ENCODE measurements at regions not wholly inside any gene's neighbourhood (a gene's known extent, or its start where the extent isn't known, plus 50 kb on each side); places are given as distances from the start of the nearest gene placed in this dataset.

GRCh38 chr7:54810401-54810800, 51.4 kb upstream of the SEC61G start:
- peak in 1 of 6 donors; percentile 20 for DNase-seq (ENCODE audit: low read depth in 4 of 6, low spot score in 6 of 6)
- Histone ChIP-seq H3K27me3 (ENCODE audit: control insufficient read depth, insufficient read depth, low read length) (no peaks in the 10 kb centered on the region), H3K9me3 (ENCODE audit: control insufficient read depth, insufficient read depth, low read length) (no peaks in the 10 kb centered on the region), H3K4me1 (ENCODE audit: control insufficient read depth, insufficient read depth, low read length) (peaks cover 5% of the 10 kb centered on the region), H3K36me3 (ENCODE audit: control insufficient read depth, insufficient read depth, low read length) (no peaks in the 10 kb centered on the region), H3K4me3 (ENCODE audit: low read depth, low read length) (no peak overlapping the region), H3K27ac (ENCODE audit: low read depth, low read length) (no peak overlapping the region)
- WGBS (ENCODE audit: insufficient coverage): no CpG with 5 or more reads among the region's 1 CpG

GRCh38 chr7:54811041-54811845, 52.2 kb upstream of the SEC61G start:
- Histone ChIP-seq H3K9me3 (ENCODE audit: control insufficient read depth, insufficient read depth, low read length) (no peaks in the 10 kb centered on the region), H3K4me1 (ENCODE audit: control insufficient read depth, insufficient read depth, low read length) (peaks cover 5% of the 10 kb centered on the region), H3K4me3 (ENCODE audit: low read depth, low read length) (no peak overlapping the region), H3K36me3 (ENCODE audit: control insufficient read depth, insufficient read depth, low read length) (no peaks in the 10 kb centered on the region), H3K27me3 (ENCODE audit: control insufficient read depth, insufficient read depth, low read length) (no peaks in the 10 kb centered on the region), H3K27ac (ENCODE audit: low read depth, low read length) (peak overlapping the region; percentile 40)
- peak in 1 of 6 donors; percentile 35 for DNase-seq (ENCODE audit: low read depth in 4 of 6, low spot score in 6 of 6)
- WGBS (ENCODE audit: insufficient coverage): 94% methylated on average over 1 of the region's 5 CpGs

GRCh38 chr7:54811846-54812254, 52.8 kb upstream of the SEC61G start:
- Histone ChIP-seq H3K4me1 (ENCODE audit: control insufficient read depth, insufficient read depth, low read length) (peaks cover 5% of the 10 kb centered on the region), H3K9me3 (ENCODE audit: control insufficient read depth, insufficient read depth, low read length) (no peaks in the 10 kb centered on the region), H3K36me3 (ENCODE audit: control insufficient read depth, insufficient read depth, low read length) (no peaks in the 10 kb centered on the region), H3K27me3 (ENCODE audit: control insufficient read depth, insufficient read depth, low read length) (no peaks in the 10 kb centered on the region), H3K4me3 (ENCODE audit: low read depth, low read length) (no peak overlapping the region), H3K27ac (ENCODE audit: low read depth, low read length) (peak overlapping the region; percentile 40)
- WGBS (ENCODE audit: insufficient coverage): 83% methylated on average over 5 of the region's 8 CpGs
- peak in 1 of 6 donors; percentile 17 for DNase-seq (ENCODE audit: low read depth in 4 of 6, low spot score in 6 of 6)

GRCh38 chr7:54812756-54813322, 53.8 kb upstream of the SEC61G start:
- H3K9me3 ChIP-seq (ENCODE audit: control insufficient read depth, insufficient read depth, low read length): no peaks in the 10 kb centered on the region
- H3K4me1 ChIP-seq (ENCODE audit: control insufficient read depth, insufficient read depth, low read length): peaks cover 5% of the 10 kb centered on the region
- H3K27me3 ChIP-seq (ENCODE audit: control insufficient read depth, insufficient read depth, low read length): no peaks in the 10 kb centered on the region
- 83% methylated on average over 1 of the region's 4 CpGs for WGBS (ENCODE audit: insufficient coverage)
- H3K27ac ChIP-seq (ENCODE audit: low read depth, low read length): no peak overlapping the region
- H3K4me3 ChIP-seq (ENCODE audit: low read depth, low read length): no peak overlapping the region
- H3K36me3 ChIP-seq (ENCODE audit: control insufficient read depth, insufficient read depth, low read length): no peaks in the 10 kb centered on the region
- peak in 1 of 6 donors; percentile 52 for DNase-seq (ENCODE audit: low read depth in 4 of 6, low spot score in 6 of 6)

GRCh38 chr7:54813398-54813797, 54.4 kb upstream of the SEC61G start:
- WGBS (ENCODE audit: insufficient coverage): 54% methylated on average over 2 of the region's 6 CpGs
- H3K27me3 ChIP-seq (ENCODE audit: control insufficient read depth, insufficient read depth, low read length): no peaks in the 10 kb centered on the region
- no peak overlapping the region for H3K27ac ChIP-seq (ENCODE audit: low read depth, low read length)
- peak in 1 of 6 donors; percentile 47 for DNase-seq (ENCODE audit: low read depth in 4 of 6, low spot score in 6 of 6)
- H3K36me3 ChIP-seq (ENCODE audit: control insufficient read depth, insufficient read depth, low read length): no peaks in the 10 kb centered on the region
- H3K9me3 ChIP-seq (ENCODE audit: control insufficient read depth, insufficient read depth, low read length): no peaks in the 10 kb centered on the region
- peaks cover 5% of the 10 kb centered on the region for H3K4me1 ChIP-seq (ENCODE audit: control insufficient read depth, insufficient read depth, low read length)
- no peak overlapping the region for H3K4me3 ChIP-seq (ENCODE audit: low read depth, low read length)

GRCh38 chr7:54814401-54814800, 55.4 kb upstream of the SEC61G start:
- peak in 1 of 6 donors; percentile 11 for DNase-seq (ENCODE audit: low read depth in 4 of 6, low spot score in 6 of 6)
- H3K9me3 ChIP-seq (ENCODE audit: control insufficient read depth, insufficient read depth, low read length): no peaks in the 10 kb centered on the region
- H3K4me1 ChIP-seq (ENCODE audit: control insufficient read depth, insufficient read depth, low read length): peaks cover 5% of the 10 kb centered on the region
- no peaks in the 10 kb centered on the region for H3K36me3 ChIP-seq (ENCODE audit: control insufficient read depth, insufficient read depth, low read length)
- H3K27me3 ChIP-seq (ENCODE audit: control insufficient read depth, insufficient read depth, low read length): no peaks in the 10 kb centered on the region
- H3K4me3 ChIP-seq (ENCODE audit: low read depth, low read length): no peak overlapping the region
- 73% methylated on average over 4 of the region's 5 CpGs for WGBS (ENCODE audit: insufficient coverage)
- no peak overlapping the region for H3K27ac ChIP-seq (ENCODE audit: low read depth, low read length)

- DNase-seq (ENCODE audit: low read depth in 4 of 6, low spot score in 6 of 6): no peak
Observed at GRCh38 chr7:54817152-54817551, 58.1 kb upstream of the SEC61G start.

GRCh38 chr7:54823776-54824175, 64.8 kb upstream of the SEC61G start:
- no peaks in the 10 kb centered on the region for H3K4me1 ChIP-seq (ENCODE audit: control insufficient read depth, insufficient read depth, low read length)
- H3K27me3 ChIP-seq (ENCODE audit: control insufficient read depth, insufficient read depth, low read length): no peaks in the 10 kb centered on the region
- no peaks in the 10 kb centered on the region for H3K36me3 ChIP-seq (ENCODE audit: control insufficient read depth, insufficient read depth, low read length)
- 56% methylated on average over 5 of the region's 5 CpGs for WGBS (ENCODE audit: insufficient coverage)
- H3K4me3 ChIP-seq (ENCODE audit: low read depth, low read length): no peak overlapping the region
- DNase-seq (ENCODE audit: low read depth in 4 of 6, low spot score in 6 of 6): no peak
- H3K27ac ChIP-seq (ENCODE audit: low read depth, low read length): no peak overlapping the region
- H3K9me3 ChIP-seq (ENCODE audit: control insufficient read depth, insufficient read depth, low read length): peaks cover 2% of the 10 kb centered on the region

More at GRCh38 chr7:54817152-54817551, 58.1 kb upstream of the SEC61G start:
- H3K4me1 ChIP-seq (ENCODE audit: control insufficient read depth, insufficient read depth, low read length): peaks cover 2% of the 10 kb centered on the region
- H3K9me3 ChIP-seq (ENCODE audit: control insufficient read depth, insufficient read depth, low read length): no peaks in the 10 kb centered on the region
- no peaks in the 10 kb centered on the region for H3K36me3 ChIP-seq (ENCODE audit: control insufficient read depth, insufficient read depth, low read length)
- no peak overlapping the region for H3K4me3 ChIP-seq (ENCODE audit: low read depth, low read length)
- H3K27me3 ChIP-seq (ENCODE audit: control insufficient read depth, insufficient read depth, low read length): no peaks in the 10 kb centered on the region
- no peak overlapping the region for H3K27ac ChIP-seq (ENCODE audit: low read depth, low read length)
- 74% methylated on average over 3 of the region's 5 CpGs for WGBS (ENCODE audit: insufficient coverage)

- H3K27me3 ChIP-seq (ENCODE audit: control insufficient read depth, insufficient read depth, low read length): no peaks in the 10 kb centered on the region
- peaks cover 2% of the 10 kb centered on the region for H3K9me3 ChIP-seq (ENCODE audit: control insufficient read depth, insufficient read depth, low read length)
- no peaks in the 10 kb centered on the region for H3K36me3 ChIP-seq (ENCODE audit: control insufficient read depth, insufficient read depth, low read length)
- no peak for DNase-seq (ENCODE audit: low read depth in 4 of 6, low spot score in 6 of 6)
- H3K27ac ChIP-seq (ENCODE audit: low read depth, low read length): no peak overlapping the region
- no peak overlapping the region for H3K4me3 ChIP-seq (ENCODE audit: low read depth, low read length)
- no peaks in the 10 kb centered on the region for H3K4me1 ChIP-seq (ENCODE audit: control insufficient read depth, insufficient read depth, low read length)
- 90% methylated on average over 1 of the region's 1 CpG for WGBS (ENCODE audit: insufficient coverage)
Observed at GRCh38 chr7:54824655-54825054, 65.6 kb upstream of the SEC61G start.

GRCh38 chr7:54825368-54825767, 66.4 kb upstream of the SEC61G start:
- H3K9me3 ChIP-seq (ENCODE audit: control insufficient read depth, insufficient read depth, low read length): peaks cover 2% of the 10 kb centered on the region
- 100% methylated on average over 2 of the region's 3 CpGs for WGBS (ENCODE audit: insufficient coverage)
- no peaks in the 10 kb centered on the region for H3K36me3 ChIP-seq (ENCODE audit: control insufficient read depth, insufficient read depth, low read length)
- no peaks in the 10 kb centered on the region for H3K27me3 ChIP-seq (ENCODE audit: control insufficient read depth, insufficient read depth, low read length)
- H3K27ac ChIP-seq (ENCODE audit: low read depth, low read length): no peak overlapping the region
- no peak for DNase-seq (ENCODE audit: low read depth in 4 of 6, low spot score in 6 of 6)
- H3K4me1 ChIP-seq (ENCODE audit: control insufficient read depth, insufficient read depth, low read length): no peaks in the 10 kb centered on the region
- no peak overlapping the region for H3K4me3 ChIP-seq (ENCODE audit: low read depth, low read length)

All from spinal cord (tissue), 9 donors.